ENCODE measurements at regions not wholly inside any gene's neighbourhood (a gene's known extent, or its start where the extent isn't known, plus 50 kb on each side); places are given as distances from the start of the nearest gene placed in this dataset.

GRCh38 chr6:120916844-120917243 is 417.4 kb downstream of the TBC1D32 start:
- no peak for TF ChIP-seq CTCF (IDR thresholded peaks at IDR 0.05; ENCODE audit: low read depth, low read length)
- no peak for TF ChIP-seq EZH2phosphoT487 (IDR thresholded peaks at IDR 0.05; ENCODE audit: low read depth)
